Neural cell (in vitro differentiated cells): ENCODE measurements at regions not wholly inside any gene's neighbourhood (a gene's known extent, or its start where the extent isn't known, plus 50 kb on each side); places are given as distances from the start of the nearest gene placed in this dataset.

Experiments used
- H2AFZ ChIP-seq: fragments of 200-600, 300-800 bp; sonication (generic), shearing (Covaris generic); 2 replicates; pipeline ENCODE4 v1.6.0; 2014; ENCODE audit warnings: low read depth, mild to moderate bottlenecking, antibody characterized with exemption, low read length, moderate library complexity
- H3F3A ChIP-seq: fragments of 200-600 bp; shearing (Covaris generic); 2 replicates; pipeline ENCODE4 v1.6.1; 2016; ENCODE audit warnings: mild to moderate bottlenecking, moderate library complexity, mixed read lengths, antibody characterized with exemption, low read length; ENCODE audit not compliant: insufficient read depth, poor library complexity, severe bottlenecking
- H3K27ac ChIP-seq: fragments of 200-600, 300-800 bp; sonication (generic), shearing (Covaris generic); 2 replicates; pipeline ENCODE4 v1.5.1; 2014; ENCODE audit warnings: mild to moderate bottlenecking, low read length, moderate library complexity
- H3K27me3 ChIP-seq: fragments of 300-800, 200-600 bp; sonication (generic), shearing (Covaris generic); 2 replicates; pipeline ENCODE4 v1.6.0; 2014; ENCODE audit warnings: mild to moderate bottlenecking, low read depth, low read length, moderate library complexity; ENCODE audit not compliant: insufficient read depth
- H3K36me3 ChIP-seq: fragments of 300-800, 200-600 bp; sonication (generic), shearing (Covaris generic); 2 replicates; pipeline ENCODE4 v1.5.1; 2014; ENCODE audit warnings: mild to moderate bottlenecking, antibody characterized with exemption, low read length, moderate library complexity; ENCODE audit not compliant: insufficient read depth
- H3K4me2 ChIP-seq: fragments of 300-800, 200-600 bp; sonication (generic), shearing (Covaris generic); 2 replicates; pipeline ENCODE4 v1.6.0; 2014; ENCODE audit warnings: mild to moderate bottlenecking, low read length
- H3K4me3 ChIP-seq: fragments of 300-800, 200-600 bp; sonication (generic), shearing (Covaris generic); 2 replicates; pipeline ENCODE4 v1.5.1; 2014; ENCODE audit warnings: mild to moderate bottlenecking, low read length, moderate library complexity
- H3K79me2 ChIP-seq: fragments of 200-600 bp; shearing (Covaris generic); replicated peaks from 2 replicates; pipeline ENCODE4 v1.6.0; 2014; ENCODE audit warnings: mild to moderate bottlenecking, low read length, moderate library complexity; ENCODE audit not compliant: insufficient read depth
- H3K9ac ChIP-seq: fragments of 300-800, 200-600 bp; sonication (generic), shearing (Covaris generic); 2 replicates; pipeline ENCODE4 v1.6.1; 2016; ENCODE audit warnings: mild to moderate bottlenecking, low read length, mixed read lengths
- H3K9me2 ChIP-seq: fragments of 200-600 bp; shearing (Covaris generic); 2 replicates; pipeline ENCODE4 v1.6.1; 2016; ENCODE audit warnings: mild to moderate bottlenecking, low read length, mixed read lengths; ENCODE audit not compliant: insufficient read depth
- H3K9me3 ChIP-seq: fragments of 200-600, 300-800 bp; sonication (generic), shearing (Covaris generic); 2 replicates; pipeline ENCODE4 v1.6.1; 2016; ENCODE audit warnings: mild to moderate bottlenecking, mixed run types, low read length, moderate library complexity, mixed read lengths
- H4K20me1 ChIP-seq: fragments of 200-600 bp; shearing (Covaris generic); 2 replicates; pipeline ENCODE4 v1.6.1; 2016; ENCODE audit warnings: mild to moderate bottlenecking, mixed run types; ENCODE audit not compliant: insufficient read depth
- CTCF ChIP-seq: fragments of 450-650 bp; IDR thresholded peaks from 2 replicates; pipeline ENCODE4 v1.5.1; 2014; ENCODE audit warnings: antibody characterized with exemption, mild to moderate bottlenecking, moderate library complexity; ENCODE audit not compliant: poor library complexity, severe bottlenecking
- EP300 ChIP-seq: fragments of 450-650 bp; conservative IDR thresholded peaks from 2 replicates; pipeline ENCODE4 v1.6.1; 2014; ENCODE audit warnings: antibody characterized with exemption, mild to moderate bottlenecking, moderate library complexity; ENCODE audit not compliant: poor library complexity, severe bottlenecking
- EZH2 ChIP-seq: fragments of 200-600, 300-800 bp; shearing (Covaris generic), sonication (generic); IDR thresholded peaks from 2 replicates; pipeline ENCODE4 v1.6.1; 2014; ENCODE audit warnings: antibody characterized with exemption, low read length, borderline replicate concordance, mild to moderate bottlenecking; ENCODE audit not compliant: insufficient read depth, poor library complexity, severe bottlenecking
- MXI1 ChIP-seq: fragments of 450-650 bp; conservative IDR thresholded peaks from 2 replicates; pipeline ENCODE4 v1.6.1; 2014; ENCODE audit warnings: antibody characterized with exemption, mild to moderate bottlenecking; ENCODE audit not compliant: poor library complexity, severe bottlenecking
- POLR2AphosphoS5 ChIP-seq: IDR thresholded peaks from 2 replicates; pipeline ENCODE4 v1.6.1; 2012
- RAD21 ChIP-seq: fragments of 450-650 bp; conservative IDR thresholded peaks from 2 replicates; pipeline ENCODE4 v1.6.1; 2014; ENCODE audit warnings: antibody characterized with exemption, mild to moderate bottlenecking, moderate library complexity
- REST ChIP-seq: IDR thresholded peaks from 2 replicates; pipeline ENCODE4 v1.6.1; 2012; ENCODE audit warnings: borderline replicate concordance
- SMC3 ChIP-seq: fragments of 450-650 bp; conservative IDR thresholded peaks from 2 replicates; pipeline ENCODE4 v1.6.1; 2014; ENCODE audit warnings: antibody characterized with exemption, mild to moderate bottlenecking, moderate library complexity; ENCODE audit not compliant: poor library complexity
- TAF1 ChIP-seq: IDR thresholded peaks from 2 replicates; pipeline ENCODE4 v1.6.1; 2012; ENCODE audit warnings: low read depth

- Histone ChIP-seq H2AFZ (no peak overlapping the region), H3K27me3 (no peaks in the 10 kb centered on the region), H3K4me2 (no peak overlapping the region), H3K36me3 (no peaks in the 10 kb centered on the region), H3K9me2 (no peaks in the 10 kb centered on the region), H3K27ac (no peak overlapping the region), H3K4me3 (no peak overlapping the region), H3K79me2 (no peaks in the 10 kb centered on the region), H3K9ac (no peak overlapping the region), H3K9me3 (no peaks in the 10 kb centered on the region), H3F3A (no peaks in the 10 kb centered on the region), H4K20me1 (no peaks in the 10 kb centered on the region)
- TF ChIP-seq SMC3 (no peak), POLR2AphosphoS5 (no peak), RAD21 (no peak), REST (no peak), TAF1 (no peak), MXI1 (no peak), CTCF (no peak), EZH2 (no peak), EP300 (no peak)
These were observed 165.4 kb downstream of the SI start for GRCh38 chr3:164912916-164913315.

- no peak overlapping the region for H2AFZ ChIP-seq
- TF ChIP-seq TAF1 (no peak), MXI1 (no peak), RAD21 (no peak), CTCF (no peak), REST (no peak), SMC3 (no peak), POLR2AphosphoS5 (no peak), EZH2 (no peak), EP300 (no peak)
- H3K79me2 ChIP-seq: no peaks in the 10 kb centered on the region
- no peaks in the 10 kb centered on the region for H3K9me3 ChIP-seq
- no peaks in the 10 kb centered on the region for H3F3A ChIP-seq
- H3K36me3 ChIP-seq: no peaks in the 10 kb centered on the region
- no peak overlapping the region for H3K4me3 ChIP-seq
- no peak overlapping the region for H3K9ac ChIP-seq
- no peaks in the 10 kb centered on the region for H4K20me1 ChIP-seq
- no peak overlapping the region for H3K4me2 ChIP-seq
- no peak overlapping the region for H3K27ac ChIP-seq
- no peaks in the 10 kb centered on the region for H3K27me3 ChIP-seq
- no peaks in the 10 kb centered on the region for H3K9me2 ChIP-seq
These were observed 174.4 kb downstream of the SI start for GRCh38 chr3:164903820-164904451.
